ENCODE measurements at regions not wholly inside any gene's neighbourhood (a gene's known extent, or its start where the extent isn't known, plus 50 kb on each side); places are given as distances from the start of the nearest gene placed in this dataset.
"Not testable (repeated sequence)": the region's sequence is repeated elsewhere in the genome, so short reads cannot be mapped to it uniquely, and the experiment has no call there.

- no peak for DNase-seq
These were observed 70.8 kb downstream of the YTHDF1 start for GRCh38 chr20:63145156-63145555.

- no peak for DNase-seq
These were observed 73.0 kb downstream of the YTHDF1 start for GRCh38 chr20:63142933-63143332.

DNA sequence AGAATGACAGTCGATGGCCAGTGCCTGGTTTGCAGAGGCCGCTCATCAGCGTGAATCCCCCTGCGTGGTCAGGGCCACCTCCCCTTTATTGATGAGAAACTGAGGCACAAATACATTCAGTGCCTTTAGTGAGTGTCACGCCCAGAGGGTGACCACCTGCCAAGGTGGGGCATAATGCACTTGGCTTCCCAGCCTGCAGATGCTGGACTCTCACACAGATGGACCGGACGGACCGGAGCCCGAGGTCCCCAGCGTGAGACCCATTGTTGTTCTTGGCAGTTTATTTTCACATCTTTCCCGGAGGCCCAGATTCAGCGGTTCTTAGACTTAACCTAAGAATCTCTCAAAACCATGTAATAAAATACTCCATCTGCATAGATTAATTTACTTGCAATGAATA is 74.4 kb downstream of the YTHDF1 start:
- DNase-seq, result no peak

GRCh38 chr20:63140514-63141433 is 75.2 kb downstream of the YTHDF1 start:
- DNase-seq, result no peak

DNA sequence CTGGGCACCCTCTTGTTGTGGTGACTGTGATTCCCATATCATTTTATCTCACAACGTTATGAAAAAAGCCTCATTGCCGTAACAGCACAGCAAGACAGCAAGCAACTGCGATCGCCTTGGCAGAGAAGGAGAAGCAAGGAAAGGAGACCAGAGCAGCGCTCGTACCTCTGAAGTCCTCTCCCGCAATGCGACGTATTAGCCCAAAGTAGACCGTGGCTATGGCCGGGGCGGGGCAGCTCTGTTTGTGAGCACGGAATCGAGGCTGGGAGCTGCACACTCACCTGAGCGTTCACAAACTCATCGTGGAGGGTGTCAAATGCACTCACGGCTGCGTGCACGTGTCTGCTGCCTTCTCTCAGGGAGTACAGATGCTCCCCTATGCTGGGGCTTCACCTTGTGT is 76.1 kb downstream of the YTHDF1 start:
- no peak for DNase-seq

- no peak for DNase-seq
These were observed 76.6 kb downstream of the YTHDF1 start for GRCh38 chr20:63139356-63139755.

GRCh38 chr20:63138855-63139341 is 77.0 kb downstream of the YTHDF1 start:
- no peak for DNase-seq

GRCh38 chr20:63137851-63138415 is 78.0 kb downstream of the YTHDF1 start:
- DNase-seq, result no peak

DNA sequence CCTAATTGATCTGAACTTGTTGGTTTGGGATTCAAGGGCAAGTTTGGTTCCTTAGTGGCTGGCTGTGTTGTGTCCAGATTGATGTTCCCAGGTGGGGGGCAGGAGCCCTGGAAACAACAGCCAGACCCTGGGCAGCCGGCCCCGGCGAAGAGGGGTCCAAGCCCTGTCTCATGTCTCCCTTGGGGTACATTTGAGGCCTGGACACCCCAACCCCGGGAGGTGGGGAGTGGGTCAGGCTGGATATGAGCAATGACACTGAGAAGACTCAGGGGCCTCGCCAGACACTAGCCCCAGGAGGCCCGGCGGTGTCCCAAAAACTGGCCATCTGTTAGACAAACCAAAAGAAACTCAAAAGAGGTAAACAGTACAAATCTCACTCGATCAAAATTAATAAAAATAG is 79.6 kb downstream of the YTHDF1 start:
- DNase-seq, result no peak

DNA sequence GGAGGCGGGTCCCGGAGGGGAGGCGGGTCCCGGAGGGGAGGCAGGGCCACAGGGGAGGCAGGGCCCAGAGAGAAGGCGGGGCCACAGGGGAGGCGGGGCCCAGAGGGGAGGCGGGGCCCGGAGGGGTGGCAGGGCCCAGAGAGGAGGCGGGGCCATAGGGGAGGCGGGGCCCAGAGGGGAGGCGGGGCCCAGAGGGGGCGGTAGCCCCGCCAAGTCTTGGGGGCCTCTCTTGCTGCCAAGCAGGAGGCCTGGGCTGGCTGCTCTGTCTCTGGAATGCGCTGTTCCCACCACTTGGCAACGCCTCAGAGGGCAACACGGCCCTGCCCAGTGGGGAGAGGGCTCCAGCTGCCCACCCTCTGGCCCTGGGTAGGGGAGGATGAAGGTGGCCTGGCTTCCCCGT is 80.5 kb downstream of the YTHDF1 start:
- no peak for DNase-seq

GRCh38 chr20:63134711-63135361 is 81.1 kb downstream of the YTHDF1 start:
- not testable (repeated sequence) for DNase-seq

DNA sequence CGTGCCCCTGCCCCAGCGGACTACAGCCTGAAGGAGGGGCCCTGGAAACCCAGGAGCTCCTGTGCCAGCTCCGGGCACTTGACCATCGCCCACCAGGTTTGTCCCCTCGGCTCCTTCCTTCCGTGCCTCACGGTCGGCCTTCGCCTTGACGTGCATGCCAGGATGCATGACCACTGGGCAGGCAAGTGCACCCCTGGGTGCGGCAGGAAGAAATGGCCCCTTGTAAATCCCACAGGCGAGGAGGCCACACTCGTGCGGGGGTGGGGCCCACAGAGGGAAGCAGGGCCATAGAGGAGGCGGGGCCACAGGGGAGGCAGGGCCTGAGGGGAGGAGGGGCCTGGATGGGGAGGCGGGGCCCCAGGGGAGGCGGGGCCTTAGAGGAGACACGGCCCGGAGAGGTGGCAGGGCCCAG is 81.7 kb downstream of the YTHDF1 start:
- DNase-seq, result no peak

GRCh38 chr20:63133481-63134091 is 82.3 kb downstream of the YTHDF1 start:
- DNase-seq, result no peak

GRCh38 chr20:63132715-63133471 is 83.0 kb downstream of the YTHDF1 start:
- DNase-seq, result no peak

DNA sequence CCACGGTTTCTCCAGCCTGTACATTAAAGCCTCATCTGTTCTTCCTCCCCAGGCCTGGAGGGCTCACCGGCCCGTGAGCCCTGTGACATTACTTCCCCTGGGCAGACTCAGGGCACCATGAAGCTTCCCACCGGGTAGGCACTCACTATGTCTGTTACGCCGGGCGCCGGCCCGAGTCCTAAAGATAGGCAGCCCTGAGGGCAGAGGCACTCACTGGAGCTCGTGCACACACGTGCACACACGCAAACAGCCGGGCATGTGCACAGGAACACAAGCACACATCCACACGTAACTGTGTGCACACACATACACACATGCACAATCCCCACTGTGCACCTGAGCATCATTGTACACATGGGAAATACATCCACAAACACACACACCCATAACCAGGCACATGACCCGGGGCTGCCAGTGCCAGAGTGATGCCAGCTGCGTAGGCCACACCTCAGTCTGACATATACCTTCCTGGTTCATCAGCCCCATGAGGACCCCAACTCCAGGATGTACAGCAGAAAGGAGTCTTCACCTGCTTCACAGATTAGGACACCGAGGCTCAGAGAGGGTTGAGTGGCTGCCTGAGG is 83.7 kb downstream of the YTHDF1 start:
- no peak for DNase-seq

DNA sequence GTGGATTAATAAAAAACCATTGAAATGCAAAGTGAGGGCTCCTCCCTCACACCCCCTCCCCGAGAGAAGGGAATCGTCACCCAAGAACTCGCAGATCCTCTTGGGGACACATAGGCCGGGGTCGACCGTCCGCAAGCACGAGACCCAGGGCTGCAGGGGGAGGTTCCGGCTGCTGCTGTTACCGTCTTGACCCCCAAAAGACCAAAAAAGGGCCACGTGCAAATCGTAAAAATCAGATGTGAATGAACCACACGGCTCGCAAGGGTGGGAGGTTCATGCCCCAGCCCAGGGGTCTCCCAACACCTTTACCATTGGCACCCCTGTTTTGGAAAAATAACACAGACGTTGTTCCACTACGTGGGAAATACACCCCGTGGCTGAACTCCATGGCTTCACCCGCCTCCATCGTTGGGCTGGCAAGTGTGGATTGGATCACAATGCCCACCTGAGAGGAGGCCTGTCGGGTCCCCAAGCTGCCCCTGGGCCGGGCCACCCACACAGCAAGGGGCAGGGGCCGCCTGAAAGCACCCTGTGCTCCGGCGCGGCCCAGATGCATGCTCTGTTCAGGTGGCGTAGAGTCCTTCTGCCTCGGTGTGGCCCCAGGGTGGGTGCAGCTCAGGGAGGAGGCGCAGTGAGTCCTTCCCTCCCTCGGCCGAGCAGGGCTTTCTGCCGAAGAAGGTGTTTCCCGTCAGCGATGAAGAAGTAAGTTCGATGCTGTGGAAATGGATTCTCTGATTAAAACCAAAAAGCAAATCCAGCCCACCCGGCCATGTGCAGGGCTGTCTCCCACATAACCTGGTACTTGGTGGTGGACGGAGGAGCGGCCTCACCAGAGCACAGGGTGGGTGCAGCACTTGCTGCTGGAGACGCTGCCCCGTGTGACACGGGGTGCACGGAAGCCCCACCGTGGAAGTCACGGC is 85.0 kb downstream of the YTHDF1 start:
- no peak for DNase-seq

- no peak for DNase-seq
These were observed 85.8 kb downstream of the YTHDF1 start for GRCh38 chr20:63129991-63130657.

DNA sequence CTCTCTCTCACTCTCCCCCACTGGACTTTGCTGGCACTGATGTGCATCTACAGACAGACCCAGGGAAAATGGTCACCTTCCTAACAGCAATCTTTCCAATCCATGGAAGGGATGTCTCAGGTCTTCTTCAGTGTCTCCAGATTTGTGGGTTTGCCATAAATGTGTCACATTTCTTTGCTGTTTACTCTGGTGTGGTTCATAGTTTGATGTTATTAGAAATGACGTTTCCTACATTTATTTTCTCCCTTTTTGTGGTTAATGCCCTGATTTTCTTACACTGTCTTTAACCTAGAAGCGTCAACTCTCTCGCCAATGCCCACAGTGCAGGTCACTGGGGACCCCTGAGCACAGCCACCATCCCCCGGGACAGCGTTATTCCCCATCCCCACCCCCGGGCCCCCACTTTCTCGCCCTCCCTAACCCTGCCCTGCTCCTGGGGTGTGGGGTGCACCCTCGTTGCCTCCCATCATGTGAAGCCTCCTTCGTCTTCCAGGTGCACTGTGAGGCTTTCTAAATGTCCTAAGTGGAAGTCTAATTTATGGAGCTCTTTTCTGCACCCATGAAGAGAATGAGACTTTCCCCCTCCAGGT is 86.5 kb downstream of the YTHDF1 start:
- DNase-seq, result no peak

DNA sequence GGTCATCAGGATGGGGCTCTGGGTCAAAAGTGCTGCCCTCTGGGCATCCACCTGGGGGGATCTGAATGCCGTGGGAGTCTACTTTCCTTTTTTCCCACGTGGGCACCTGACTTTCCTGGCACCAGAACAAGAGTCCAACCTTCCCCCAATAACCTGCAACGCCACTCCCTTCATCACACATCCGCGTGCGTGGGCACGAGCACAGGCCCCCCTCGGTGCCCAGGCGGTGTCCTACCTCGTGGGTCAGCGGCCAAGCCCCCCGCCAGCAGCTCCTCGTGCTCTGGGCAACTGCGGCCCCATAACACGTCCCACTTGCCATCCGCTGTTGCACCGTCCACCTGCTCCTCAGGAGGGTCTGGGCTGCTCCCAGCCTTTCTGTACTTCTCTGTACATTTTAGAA is 87.0 kb downstream of the YTHDF1 start:
- DNase-seq, result no peak

DNA sequence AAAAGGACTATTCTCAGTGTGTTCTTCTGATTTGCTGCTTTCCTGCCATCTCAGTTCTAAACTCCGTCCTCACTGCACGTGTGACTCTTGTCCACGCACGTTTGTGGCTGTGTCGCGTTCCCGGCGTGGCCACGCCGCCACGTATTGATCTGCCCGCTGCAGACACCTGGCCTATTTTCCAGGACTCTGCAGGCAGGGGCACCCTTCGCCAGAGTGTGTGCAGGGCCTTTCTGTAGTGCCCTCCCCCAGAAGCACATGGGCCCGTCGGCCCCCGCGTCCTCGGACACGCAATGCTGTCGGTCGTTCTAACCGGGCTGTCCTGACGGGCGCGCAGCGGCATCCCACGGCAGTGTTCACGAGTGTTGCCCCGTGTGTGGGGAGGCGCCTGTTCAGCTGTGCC is 87.6 kb downstream of the YTHDF1 start:
- DNase-seq, result no peak
